HEK293T (cell line): ENCODE measurements at regions not wholly inside any gene's neighbourhood (a gene's known extent, or its start where the extent isn't known, plus 50 kb on each side); places are given as distances from the start of the nearest gene placed in this dataset.

Experiments used
- BHLHE40 ChIP-seq: fragments of 450-650 bp; IDR thresholded peaks from 2 replicates; pipeline ENCODE4 v1.6.1; 2016; ENCODE audit warnings: mild to moderate bottlenecking, moderate library complexity, borderline replicate concordance
- FOXM1 ChIP-seq: fragments of 450-650 bp; IDR thresholded peaks from 2 replicates; pipeline ENCODE4 v1.6.1; 2017; ENCODE audit warnings: mild to moderate bottlenecking, borderline replicate concordance
- L3MBTL2 ChIP-seq: fragments of 450-650 bp; conservative IDR thresholded peaks from 2 replicates; pipeline ENCODE4 v1.6.1; 2016; ENCODE audit warnings: mild to moderate bottlenecking
- SP1 ChIP-seq: fragments of 450-650 bp; IDR thresholded peaks from 2 replicates; pipeline ENCODE4 v1.6.1; 2017
- SUZ12 ChIP-seq: fragments of 450-650 bp; IDR thresholded peaks from 2 replicates; pipeline ENCODE4 v1.6.1; 2016; ENCODE audit warnings: mild to moderate bottlenecking
- TARDBP ChIP-seq: fragments of 450-650 bp; IDR thresholded peaks from 2 replicates; pipeline ENCODE4 v1.6.1; 2016
- ZNF384 ChIP-seq: fragments of 450-650 bp; IDR thresholded peaks from 2 replicates; pipeline ENCODE4 v1.6.1; 2016

- TF ChIP-seq FOXM1 (no peak), SUZ12 (no peak), SP1 (no peak), L3MBTL2 (no peak), ZNF384 (no peak), BHLHE40 (no peak), TARDBP (no peak)
These were observed 155.3 kb downstream of the IRS2 start for GRCh38 chr13:109631069-109631468.
